Lower lobe of right lung (tissue), 2 donors: ENCODE measurements at regions not wholly inside any gene's neighbourhood (a gene's known extent, or its start where the extent isn't known, plus 50 kb on each side); places are given as distances from the start of the nearest gene placed in this dataset.
"Not testable (repeated sequence)": the region's sequence is repeated elsewhere in the genome, so short reads cannot be mapped to it uniquely, and the experiment has no call there.

Source experiments
- ATAC-seq, 2 donors: fragments of 200-7000 bp; cut with Tn5 transposase; one replicate each; pipeline ENCODE4 v1.9.1; 2020 to 2022; ENCODE audit warnings: mild to moderate bottlenecking in 2 of 2, moderate library complexity in 2 of 2
- DNase-seq: peaks from one replicate; pipeline ENCODE4 v3.0.0-alpha.2; 2020
- H3K27ac ChIP-seq: fragments of 200-600 bp; one replicate; pipeline ENCODE4 v1.8.0; 2022
- H3K27me3 ChIP-seq: fragments of 200-600 bp; one replicate; pipeline ENCODE4 v1.8.0; 2022; ENCODE audit warnings: low read depth
- H3K36me3 ChIP-seq: fragments of 200-600 bp; one replicate; pipeline ENCODE4 v1.8.0; 2022; ENCODE audit warnings: mild to moderate bottlenecking
- H3K4me1 ChIP-seq: fragments of 200-600 bp; one replicate; pipeline ENCODE4 v1.8.0; 2022
- H3K4me3 ChIP-seq: fragments of 200-600 bp; one replicate; pipeline ENCODE4 v1.8.0; 2022; ENCODE audit warnings: mild to moderate bottlenecking
- H3K9me3 ChIP-seq: fragments of 200-600 bp; one replicate; pipeline ENCODE4 v1.8.0; 2022
- intact Hi-C: fragments of 100-400 bp; cut with DNase I; formaldehyde crosslinking; loops from one replicate; pipeline ENCODE4 v1.11.0; 2022
- TF ChIP-seq, protein P1 (sequence below): fragments of 200-600 bp; IDR thresholded peaks from one replicate; pipeline ENCODE4 v1.8.0; 2022; ENCODE audit warnings: antibody characterized with exemption, mild to moderate bottlenecking
- donor health status: DM: no; HTN: yes; CAD: no; lungs with severe emphysema.

DNA sequence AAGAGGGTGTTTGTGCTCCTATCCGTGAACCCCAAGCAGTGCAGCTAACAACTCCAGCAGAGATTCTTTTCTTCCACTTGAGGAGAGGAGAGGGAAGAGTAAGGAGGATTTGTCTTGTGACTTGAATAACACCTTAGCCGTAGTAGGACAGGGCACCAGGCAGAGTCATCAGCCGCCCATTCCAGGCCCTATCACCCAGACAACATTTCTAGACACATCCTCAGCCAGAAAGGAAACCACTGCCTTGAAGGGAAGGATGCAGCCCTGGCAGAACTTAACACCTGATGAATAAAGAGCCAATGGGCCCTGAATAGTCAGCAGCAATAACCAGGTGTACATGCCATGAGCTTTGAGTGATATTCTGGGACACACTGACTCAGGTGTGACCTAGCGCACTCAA, 1013.0 kb upstream of the COX7C start:
- intact Hi-C loops: no loop called here
- Histone ChIP-seq H3K36me3 (no peaks in the 10 kb centered on the region), H3K4me1 (no peaks in the 10 kb centered on the region), H3K27ac (no peak overlapping the region), H3K4me3 (no peak overlapping the region), H3K27me3 (no peaks in the 10 kb centered on the region), H3K9me3 (no peaks in the 10 kb centered on the region)
- DNase-seq: no peak
- TF ChIP-seq, protein P1, sequence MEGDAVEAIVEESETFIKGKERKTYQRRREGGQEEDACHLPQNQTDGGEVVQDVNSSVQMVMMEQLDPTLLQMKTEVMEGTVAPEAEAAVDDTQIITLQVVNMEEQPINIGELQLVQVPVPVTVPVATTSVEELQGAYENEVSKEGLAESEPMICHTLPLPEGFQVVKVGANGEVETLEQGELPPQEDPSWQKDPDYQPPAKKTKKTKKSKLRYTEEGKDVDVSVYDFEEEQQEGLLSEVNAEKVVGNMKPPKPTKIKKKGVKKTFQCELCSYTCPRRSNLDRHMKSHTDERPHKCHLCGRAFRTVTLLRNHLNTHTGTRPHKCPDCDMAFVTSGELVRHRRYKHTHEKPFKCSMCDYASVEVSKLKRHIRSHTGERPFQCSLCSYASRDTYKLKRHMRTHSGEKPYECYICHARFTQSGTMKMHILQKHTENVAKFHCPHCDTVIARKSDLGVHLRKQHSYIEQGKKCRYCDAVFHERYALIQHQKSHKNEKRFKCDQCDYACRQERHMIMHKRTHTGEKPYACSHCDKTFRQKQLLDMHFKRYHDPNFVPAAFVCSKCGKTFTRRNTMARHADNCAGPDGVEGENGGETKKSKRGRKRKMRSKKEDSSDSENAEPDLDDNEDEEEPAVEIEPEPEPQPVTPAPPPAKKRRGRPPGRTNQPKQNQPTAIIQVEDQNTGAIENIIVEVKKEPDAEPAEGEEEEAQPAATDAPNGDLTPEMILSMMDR: no peak
- no peak for ATAC-seq

DNA sequence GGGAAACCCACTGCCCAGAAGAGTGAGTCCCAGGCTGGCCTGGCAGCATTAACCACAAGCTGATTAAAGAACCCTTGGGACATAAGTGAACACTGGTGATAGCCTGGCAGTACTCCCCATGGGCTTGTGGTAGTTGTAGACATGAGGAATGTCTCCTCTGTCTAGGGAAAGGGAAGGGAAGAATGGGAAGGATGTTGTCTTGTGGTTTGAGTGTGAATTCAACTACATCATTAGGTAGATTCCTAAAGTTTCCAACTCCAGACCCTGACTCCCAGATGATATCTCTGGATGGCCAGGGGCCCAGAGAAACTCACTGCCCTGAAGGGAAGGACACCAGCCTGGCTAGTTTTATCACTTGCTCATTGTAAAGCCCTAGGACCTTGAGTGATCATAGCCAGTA, 1012.4 kb upstream of the COX7C start:
- DNase-seq (no peak), ATAC-seq (no peak)
- Histone ChIP-seq H3K27ac (no peak overlapping the region), H3K36me3 (no peaks in the 10 kb centered on the region), H3K27me3 (no peaks in the 10 kb centered on the region), H3K4me3 (no peak overlapping the region), H3K4me1 (no peaks in the 10 kb centered on the region), H3K9me3 (no peaks in the 10 kb centered on the region)
- intact Hi-C loops: no loop called here
- TF ChIP-seq, protein P1: no peak

DNA sequence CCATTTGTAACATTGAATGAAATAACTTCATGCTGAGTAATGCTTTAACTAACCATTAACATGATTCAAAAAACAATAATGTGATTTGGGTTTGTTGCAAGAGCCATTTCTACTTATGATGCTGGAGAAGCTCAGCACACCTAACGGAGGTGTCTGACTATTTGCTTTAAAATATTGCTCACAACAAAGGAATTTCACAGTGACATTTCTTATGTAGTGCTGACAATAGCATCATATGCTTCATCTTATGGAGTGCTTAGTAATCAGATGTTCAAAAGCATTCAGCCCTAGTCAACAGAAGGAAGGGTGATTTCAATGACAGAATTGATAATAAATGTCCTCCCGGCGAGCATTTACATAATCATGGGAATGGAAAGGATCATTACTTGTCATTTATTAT, 1003.3 kb upstream of the COX7C start:
- no peak for DNase-seq
- no peak overlapping the region for H3K27ac ChIP-seq
- intact Hi-C loops: no loop called here
- H3K27me3 ChIP-seq: no peaks in the 10 kb centered on the region
- no peaks in the 10 kb centered on the region for H3K4me1 ChIP-seq
- H3K4me3 ChIP-seq: no peak overlapping the region
- no peaks in the 10 kb centered on the region for H3K9me3 ChIP-seq
- TF ChIP-seq, protein P1: no peak
- no peak for ATAC-seq
- no peaks in the 10 kb centered on the region for H3K36me3 ChIP-seq

DNA sequence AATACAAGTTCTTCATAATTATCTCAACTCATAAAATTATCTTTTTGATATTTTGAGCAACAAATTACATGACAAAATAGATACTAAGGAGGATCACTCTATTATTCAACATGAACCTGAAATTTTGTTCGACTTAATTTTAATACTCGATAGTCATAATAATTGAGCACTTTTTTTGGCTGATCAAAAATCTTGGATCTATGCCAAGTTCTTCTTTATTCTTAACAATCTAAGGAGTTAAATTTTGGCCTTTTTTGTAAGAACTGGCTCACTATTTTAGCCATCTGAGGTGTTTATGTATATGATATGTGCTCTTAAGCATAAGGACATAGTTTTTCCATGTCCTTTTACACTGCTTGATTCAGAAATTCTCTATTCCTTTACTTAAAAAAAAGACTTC, 996.1 kb upstream of the COX7C start:
- Histone ChIP-seq H3K4me1 (no peaks in the 10 kb centered on the region), H3K9me3 (no peaks in the 10 kb centered on the region), H3K4me3 (no peak overlapping the region), H3K27ac (no peak overlapping the region), H3K27me3 (no peaks in the 10 kb centered on the region), H3K36me3 (no peaks in the 10 kb centered on the region)
- DNase-seq (no peak), ATAC-seq (no peak)
- intact Hi-C loops: no loop called here
- TF ChIP-seq, protein P1: no peak

DNA sequence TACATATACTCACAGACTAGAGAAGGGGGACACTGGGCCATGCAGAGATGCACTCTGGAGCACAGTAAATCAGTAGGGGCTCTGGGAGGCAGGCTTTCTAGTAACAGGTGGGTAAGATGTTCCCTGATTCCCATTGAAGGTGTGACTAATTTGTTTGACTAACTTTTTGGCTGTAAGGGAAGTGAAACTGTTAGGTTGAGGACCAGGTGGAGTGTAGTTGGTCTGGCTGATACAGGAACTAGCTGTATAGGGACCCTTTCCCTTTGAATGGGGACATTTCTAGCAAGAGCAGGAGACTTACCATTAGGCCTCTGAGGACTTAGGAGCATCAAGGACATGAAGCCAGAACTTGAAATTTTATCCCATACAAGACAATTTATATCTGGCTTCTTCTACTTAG, 989.6 kb upstream of the COX7C start:
- ATAC-seq (no peak), DNase-seq (no peak)
- H3K27ac ChIP-seq: no peak overlapping the region
- intact Hi-C loops: no loop called here
- H3K9me3 ChIP-seq: no peaks in the 10 kb centered on the region
- no peak overlapping the region for H3K4me3 ChIP-seq
- H3K4me1 ChIP-seq: no peaks in the 10 kb centered on the region
- TF ChIP-seq, protein P1: no peak
- no peaks in the 10 kb centered on the region for H3K27me3 ChIP-seq
- H3K36me3 ChIP-seq: no peaks in the 10 kb centered on the region

DNA sequence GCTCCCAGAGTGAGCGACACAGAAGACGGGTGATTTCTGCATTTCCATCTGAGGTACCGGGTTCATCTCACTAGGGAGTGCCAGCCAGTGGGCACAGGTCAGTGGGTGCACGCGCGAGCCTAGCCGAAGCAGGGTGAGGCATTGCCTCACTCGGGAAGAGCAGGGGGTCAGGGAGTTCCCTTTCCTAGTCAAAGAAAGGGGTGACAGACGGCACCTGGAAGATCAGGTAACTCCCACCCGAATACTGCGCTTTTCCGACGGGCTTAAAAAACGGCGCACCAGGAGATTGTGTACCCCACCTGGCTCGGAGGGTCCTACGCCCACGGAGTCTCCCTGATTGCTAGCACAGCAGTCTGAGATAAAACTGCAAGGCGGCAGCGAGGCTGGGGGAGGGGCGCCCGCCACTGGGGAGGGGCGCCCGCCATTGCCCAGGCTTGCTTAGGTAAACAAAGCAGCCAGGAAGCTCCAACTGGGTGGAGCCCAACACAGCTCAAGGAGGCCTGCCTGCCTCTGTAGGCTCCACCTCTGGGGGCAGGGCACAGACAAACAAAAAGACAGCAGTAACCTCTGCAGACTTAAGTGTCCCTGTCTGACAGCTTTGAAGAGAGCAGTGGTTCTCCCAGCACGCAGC, 979.1 kb upstream of the COX7C start:
- not testable (repeated sequence) for DNase-seq, H3K9me3 ChIP-seq, ATAC-seq

More for the DNA sequence above, 979.1 kb upstream of the COX7C start:
- H3K36me3 ChIP-seq, H3K4me3 ChIP-seq, intact Hi-C loops, H3K27me3 ChIP-seq, H3K27ac ChIP-seq, H3K4me1 ChIP-seq: not testable (repeated sequence)
